ENCODE measurements at regions not wholly inside any gene's neighbourhood (a gene's known extent, or its start where the extent isn't known, plus 50 kb on each side); places are given as distances from the start of the nearest gene placed in this dataset.

DNA sequence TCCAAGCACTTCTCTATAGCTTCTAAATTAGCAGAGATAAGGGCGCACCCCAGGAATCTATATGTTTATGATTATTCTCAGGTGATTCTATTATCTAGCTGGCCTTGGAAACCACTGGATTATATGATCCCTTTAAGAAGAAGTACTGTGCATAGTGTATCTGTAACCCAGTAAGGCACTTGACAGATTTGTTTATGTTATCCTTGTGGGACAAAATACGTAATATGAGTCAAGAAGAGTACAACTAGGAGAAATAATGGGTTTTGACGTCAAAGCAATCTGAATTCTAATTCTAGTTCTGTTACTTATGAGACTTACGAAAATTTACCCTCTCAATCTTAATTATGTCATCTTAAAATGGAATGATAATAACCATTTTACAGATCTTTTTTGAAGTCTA is 259.6 kb upstream of the NAV3 start:
- Histone ChIP-seq H3K36me3 (no peaks in the 10 kb centered on the region), H3K9me3 (no peaks in the 10 kb centered on the region), H3K27ac (no peak overlapping the region), H3K4me1 (no peaks in the 10 kb centered on the region), H3K4me3 (no peak overlapping the region), H3K27me3 (ENCODE audit: low read depth) (no peaks in the 10 kb centered on the region)
- no peak for ATAC-seq
- DNase-seq = no peak
- TF ChIP-seq, protein P1, sequence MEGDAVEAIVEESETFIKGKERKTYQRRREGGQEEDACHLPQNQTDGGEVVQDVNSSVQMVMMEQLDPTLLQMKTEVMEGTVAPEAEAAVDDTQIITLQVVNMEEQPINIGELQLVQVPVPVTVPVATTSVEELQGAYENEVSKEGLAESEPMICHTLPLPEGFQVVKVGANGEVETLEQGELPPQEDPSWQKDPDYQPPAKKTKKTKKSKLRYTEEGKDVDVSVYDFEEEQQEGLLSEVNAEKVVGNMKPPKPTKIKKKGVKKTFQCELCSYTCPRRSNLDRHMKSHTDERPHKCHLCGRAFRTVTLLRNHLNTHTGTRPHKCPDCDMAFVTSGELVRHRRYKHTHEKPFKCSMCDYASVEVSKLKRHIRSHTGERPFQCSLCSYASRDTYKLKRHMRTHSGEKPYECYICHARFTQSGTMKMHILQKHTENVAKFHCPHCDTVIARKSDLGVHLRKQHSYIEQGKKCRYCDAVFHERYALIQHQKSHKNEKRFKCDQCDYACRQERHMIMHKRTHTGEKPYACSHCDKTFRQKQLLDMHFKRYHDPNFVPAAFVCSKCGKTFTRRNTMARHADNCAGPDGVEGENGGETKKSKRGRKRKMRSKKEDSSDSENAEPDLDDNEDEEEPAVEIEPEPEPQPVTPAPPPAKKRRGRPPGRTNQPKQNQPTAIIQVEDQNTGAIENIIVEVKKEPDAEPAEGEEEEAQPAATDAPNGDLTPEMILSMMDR (IDR thresholded peaks at IDR 0.05) = no peak
- intact Hi-C loops (cut with DNase I) = no loop called here

- no peak for ATAC-seq
- no peak overlapping the region for H3K4me3 ChIP-seq
These were observed 260.8 kb upstream of the NAV3 start for GRCh38 chr12:77569876-77570275.

GRCh38 chr12:77560714-77561113 is 270.0 kb upstream of the NAV3 start:
- Histone ChIP-seq H3K4me1 (no peaks in the 10 kb centered on the region), H3K27ac (no peak overlapping the region), H3K36me3 (no peaks in the 10 kb centered on the region), H3K4me3 (no peak overlapping the region), H3K27me3 (ENCODE audit: low read depth) (no peaks in the 10 kb centered on the region), H3K9me3 (no peaks in the 10 kb centered on the region)
- DNase-seq (no peak), ATAC-seq (peak in 1 of 2 donors; percentile 30)
- intact Hi-C loops (cut with DNase I) = no loop called here
- TF ChIP-seq, protein P1 (IDR thresholded peaks at IDR 0.05) = no peak

More at GRCh38 chr12:77569876-77570275, 260.8 kb upstream of the NAV3 start:
- intact Hi-C loops (cut with DNase I) = no loop called here
- TF ChIP-seq, protein P1 (IDR thresholded peaks at IDR 0.05) = no peak
- Histone ChIP-seq H3K27ac (no peak overlapping the region), H3K27me3 (ENCODE audit: low read depth) (no peaks in the 10 kb centered on the region), H3K4me1 (no peaks in the 10 kb centered on the region), H3K9me3 (no peaks in the 10 kb centered on the region), H3K36me3 (no peaks in the 10 kb centered on the region)
- no peak for DNase-seq

DNA sequence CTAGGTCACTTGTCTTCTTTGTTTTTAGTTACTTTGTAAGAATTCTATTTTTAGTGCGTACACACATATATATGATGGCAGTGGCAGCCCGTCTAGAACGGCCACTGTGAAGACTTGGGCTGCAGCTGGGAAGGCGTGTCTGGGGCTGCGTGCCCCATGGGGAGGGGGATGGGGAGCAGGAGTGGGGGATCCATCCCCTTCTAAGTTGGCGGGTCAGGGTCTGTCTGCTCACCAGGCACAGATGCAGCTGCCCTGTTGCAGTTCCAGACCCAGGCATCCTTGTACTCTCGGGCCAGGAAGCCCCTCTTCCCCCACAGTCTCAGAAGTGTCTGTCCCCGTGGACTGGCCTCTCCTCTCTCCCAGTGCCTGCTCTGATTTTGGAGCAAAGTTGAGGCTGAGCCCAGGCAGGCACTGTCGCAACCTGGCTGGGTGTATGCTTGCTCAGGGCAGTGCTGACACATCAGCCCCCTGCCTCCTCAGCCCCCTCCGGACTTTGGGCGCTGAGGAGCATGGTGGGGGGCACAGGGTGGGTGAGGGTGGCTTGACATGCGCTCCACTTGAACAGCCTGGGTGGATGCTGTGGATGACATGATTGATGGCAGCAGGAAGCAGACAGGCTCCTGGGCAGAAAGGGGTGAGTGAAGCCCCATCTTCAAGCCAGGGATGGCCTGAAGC is 271.2 kb upstream of the NAV3 start:
- TF ChIP-seq, protein P1 (IDR thresholded peaks at IDR 0.05) = no peak
- DNase-seq (no peak), ATAC-seq (peak in 1 of 2 donors; percentile 43)
- Histone ChIP-seq H3K4me1 (no peaks in the 10 kb centered on the region), H3K27ac (no peak overlapping the region), H3K36me3 (no peaks in the 10 kb centered on the region), H3K27me3 (ENCODE audit: low read depth) (no peaks in the 10 kb centered on the region), H3K4me3 (no peak overlapping the region), H3K9me3 (no peaks in the 10 kb centered on the region)
- intact Hi-C loops (cut with DNase I) = no loop called here

DNA sequence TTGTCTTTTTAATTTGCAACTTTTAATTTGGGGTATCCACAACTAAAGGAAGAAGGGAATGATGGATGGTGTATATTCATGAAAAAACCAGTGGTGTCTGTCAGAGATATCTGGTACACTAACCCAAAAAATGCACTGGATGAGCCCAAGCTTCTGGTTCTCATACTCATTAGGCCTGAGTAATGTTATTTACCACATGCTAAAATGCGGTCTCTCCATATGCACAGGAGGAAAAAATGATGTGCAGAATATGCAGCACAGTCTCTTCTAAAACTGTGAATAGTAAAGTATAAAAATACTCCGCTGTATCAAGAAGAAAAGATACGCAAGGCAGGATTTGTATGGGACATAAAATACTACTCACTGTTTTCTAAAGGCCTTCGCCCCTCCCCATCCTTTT is 275.6 kb upstream of the NAV3 start:
- H3K4me3 ChIP-seq = no peak overlapping the region
- DNase-seq (no peak), ATAC-seq (no peak)
- TF ChIP-seq, protein P1 (IDR thresholded peaks at IDR 0.05) = no peak
- no peaks in the 10 kb centered on the region for H3K9me3 ChIP-seq
- intact Hi-C loops (cut with DNase I) = no loop called here
- H3K27me3 ChIP-seq (ENCODE audit: low read depth) = no peaks in the 10 kb centered on the region
- H3K27ac ChIP-seq = no peak overlapping the region
- H3K4me1 ChIP-seq = no peaks in the 10 kb centered on the region
- no peaks in the 10 kb centered on the region for H3K36me3 ChIP-seq

All from lower lobe of right lung (tissue), 2 donors.